Fibroblast of upper back skin (primary cell): ENCODE measurements at regions not wholly inside any gene's neighbourhood (a gene's known extent, or its start where the extent isn't known, plus 50 kb on each side); places are given as distances from the start of the nearest gene placed in this dataset.

Experiments
- DNase-seq: peaks from one replicate; pipeline ENCODE4 v3.0.0-alpha.2; 2013

GRCh38 chr2:171225302-171225980 is 64.7 kb upstream of the TLK1 start:
- DNase-seq, result peak; percentile 90

GRCh38 chr2:171217330-171217729 is 56.6 kb upstream of the TLK1 start:
- DNase-seq, result no peak

- no peak for DNase-seq
Measured at GRCh38 chr2:171216631-171217030, 55.9 kb upstream of the TLK1 start.

GRCh38 chr2:171214093-171214492 is 53.4 kb upstream of the TLK1 start:
- DNase-seq, result no peak

- no peak for DNase-seq
Measured at GRCh38 chr2:171210864-171211431, 50.3 kb upstream of the TLK1 start.
